GM10266 (cell line): ENCODE measurements at regions not wholly inside any gene's neighbourhood (a gene's known extent, or its start where the extent isn't known, plus 50 kb on each side); places are given as distances from the start of the nearest gene placed in this dataset.
"Not testable (repeated sequence)": the region's sequence is repeated elsewhere in the genome, so short reads cannot be mapped to it uniquely, and the experiment has no call there.

Experiments used
- DNase-seq: peaks from one replicate; pipeline ENCODE4 v3.0.0; 2012; ENCODE audit errors: extremely low spot score
- TF ChIP-seq, protein P1 (sequence below): IDR thresholded peaks from 2 replicates; pipeline ENCODE4 v1.5.1; 2012; ENCODE audit warnings: mild to moderate bottlenecking, low read depth; ENCODE audit not compliant: control insufficient read depth, insufficient read depth; ENCODE audit errors: missing control alignments

DNA sequence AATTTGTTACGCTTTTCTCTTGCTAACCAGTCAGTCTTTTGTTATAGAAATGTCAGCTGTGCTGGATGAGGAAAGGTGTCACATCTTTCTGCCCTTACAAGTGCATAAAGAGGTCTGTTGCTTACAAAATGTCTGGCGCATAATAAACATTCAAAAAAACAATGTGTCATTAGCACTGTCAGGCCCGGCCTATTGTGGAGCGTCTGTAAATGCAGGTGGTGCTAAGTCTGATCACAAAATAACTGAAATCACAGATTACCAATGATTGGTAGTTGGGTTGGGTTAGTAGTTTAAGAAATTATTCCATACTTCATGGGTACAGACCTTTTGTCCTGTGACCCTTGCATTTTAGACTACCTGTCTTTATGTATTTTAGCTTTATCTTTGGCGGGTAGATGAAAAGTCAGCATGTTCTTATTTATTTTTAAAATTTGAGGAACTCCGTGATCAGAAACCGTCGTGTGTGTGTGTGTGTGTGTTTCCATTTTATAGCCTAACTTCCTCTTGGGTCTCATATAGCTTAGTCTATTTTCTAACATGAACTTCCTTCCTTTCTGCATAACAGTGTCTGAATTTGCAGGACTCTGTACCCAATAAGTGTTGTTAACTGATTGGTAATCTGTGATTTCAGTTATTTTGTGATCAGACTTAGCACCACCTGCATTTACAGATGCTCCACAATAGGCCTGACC lies 88.1 kb upstream of the IFNGR1 start:
- TF ChIP-seq, protein P1, sequence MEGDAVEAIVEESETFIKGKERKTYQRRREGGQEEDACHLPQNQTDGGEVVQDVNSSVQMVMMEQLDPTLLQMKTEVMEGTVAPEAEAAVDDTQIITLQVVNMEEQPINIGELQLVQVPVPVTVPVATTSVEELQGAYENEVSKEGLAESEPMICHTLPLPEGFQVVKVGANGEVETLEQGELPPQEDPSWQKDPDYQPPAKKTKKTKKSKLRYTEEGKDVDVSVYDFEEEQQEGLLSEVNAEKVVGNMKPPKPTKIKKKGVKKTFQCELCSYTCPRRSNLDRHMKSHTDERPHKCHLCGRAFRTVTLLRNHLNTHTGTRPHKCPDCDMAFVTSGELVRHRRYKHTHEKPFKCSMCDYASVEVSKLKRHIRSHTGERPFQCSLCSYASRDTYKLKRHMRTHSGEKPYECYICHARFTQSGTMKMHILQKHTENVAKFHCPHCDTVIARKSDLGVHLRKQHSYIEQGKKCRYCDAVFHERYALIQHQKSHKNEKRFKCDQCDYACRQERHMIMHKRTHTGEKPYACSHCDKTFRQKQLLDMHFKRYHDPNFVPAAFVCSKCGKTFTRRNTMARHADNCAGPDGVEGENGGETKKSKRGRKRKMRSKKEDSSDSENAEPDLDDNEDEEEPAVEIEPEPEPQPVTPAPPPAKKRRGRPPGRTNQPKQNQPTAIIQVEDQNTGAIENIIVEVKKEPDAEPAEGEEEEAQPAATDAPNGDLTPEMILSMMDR = no peak
- DNase-seq = no peak

DNA sequence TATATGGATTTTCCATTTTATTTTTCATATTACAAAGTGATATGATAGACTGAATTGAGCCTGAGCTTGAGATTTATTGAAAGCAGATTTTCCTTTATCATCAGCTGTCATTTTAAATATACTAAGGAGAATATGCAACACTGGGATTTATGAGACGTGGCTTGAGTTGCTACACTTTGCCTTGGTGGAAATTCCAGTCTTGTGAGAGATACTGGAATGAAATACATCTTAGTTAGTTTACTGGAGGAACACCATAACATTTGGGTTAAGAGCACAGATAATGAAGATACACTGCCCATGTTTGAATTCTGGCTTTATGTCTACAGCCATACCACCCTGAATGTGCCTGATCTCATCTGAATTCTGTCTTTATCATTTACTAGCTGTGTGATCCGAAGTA lies 86.5 kb upstream of the IFNGR1 start:
- TF ChIP-seq, protein P1 = no peak

DNA sequence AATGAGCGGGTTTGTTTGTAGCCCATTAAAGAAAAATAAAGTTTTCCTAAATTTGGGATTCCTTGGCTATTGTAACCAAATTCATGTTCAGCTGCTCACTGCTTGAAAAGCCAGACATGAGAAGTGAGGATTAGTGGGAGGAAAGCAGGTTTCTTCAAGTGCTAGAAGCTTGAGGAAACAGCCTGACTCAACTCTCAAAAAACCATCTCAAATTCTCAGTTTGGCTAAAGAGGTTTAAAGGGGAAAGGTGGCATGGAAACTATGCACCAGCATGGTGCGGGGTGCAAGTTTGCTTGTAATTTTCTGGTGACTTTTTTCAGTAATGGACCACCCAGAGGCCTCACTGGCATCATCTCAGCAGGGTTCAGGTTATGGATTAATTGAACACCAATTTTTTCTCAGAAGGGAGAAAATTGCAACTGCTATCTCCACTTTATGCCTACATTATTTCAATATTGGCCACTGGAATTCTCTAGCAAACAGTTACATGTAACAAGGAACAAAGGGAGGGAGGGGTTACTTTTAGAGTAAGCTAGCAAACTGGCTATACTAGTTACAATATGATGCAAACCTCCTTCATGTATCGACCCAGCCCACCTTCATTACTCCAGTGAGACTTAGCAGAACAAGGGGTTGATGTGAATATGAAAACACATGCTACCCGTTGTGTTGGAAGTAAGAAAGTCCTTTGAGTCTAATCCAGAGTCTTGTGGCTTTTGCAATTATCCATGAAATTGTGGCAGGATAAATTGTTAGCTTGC lies 85.0 kb upstream of the IFNGR1 start:
- DNase-seq = no peak
- TF ChIP-seq, protein P1 = no peak

More for the DNA sequence above, 86.5 kb upstream of the IFNGR1 start:
- DNase-seq = no peak

DNA sequence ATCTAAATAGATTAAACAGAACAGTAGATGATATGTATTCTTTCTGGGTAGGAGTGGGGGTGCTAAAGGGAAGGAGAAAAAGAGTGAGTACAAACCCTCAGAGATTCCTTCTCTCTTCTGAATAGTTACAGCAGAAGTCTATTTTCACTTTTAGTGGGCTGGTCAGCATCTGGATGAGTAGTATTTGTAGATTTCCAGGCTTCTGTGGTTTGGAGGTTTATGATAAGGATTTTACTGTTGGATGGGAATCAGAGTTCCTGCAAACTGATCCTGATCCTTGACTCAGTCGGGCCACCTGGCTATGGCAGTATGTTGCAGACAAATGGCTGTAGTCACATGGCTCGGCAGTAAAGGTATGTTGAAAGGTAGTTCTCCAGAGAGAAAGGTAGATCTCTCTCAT lies 84.3 kb upstream of the IFNGR1 start:
- TF ChIP-seq, protein P1 = no peak
- no peak for DNase-seq

DNA sequence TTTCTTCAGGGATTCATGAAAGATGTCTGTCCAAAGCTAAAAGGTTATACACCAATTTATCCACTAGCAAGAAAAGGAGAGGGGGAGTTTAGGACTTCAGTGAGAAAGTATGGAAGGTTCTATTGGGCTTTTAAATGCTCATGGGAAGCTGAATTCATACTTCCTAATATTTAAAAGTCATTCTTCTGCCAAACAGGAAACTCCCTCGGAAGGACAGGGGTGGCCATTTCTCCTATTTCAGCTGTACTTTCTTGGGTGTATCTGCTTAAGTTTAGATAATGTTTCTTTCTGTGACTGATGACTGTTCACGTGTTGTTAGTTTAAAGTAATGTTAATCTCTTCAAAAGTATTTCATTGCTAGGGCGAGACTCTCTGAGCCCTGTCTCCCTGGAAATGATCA lies 80.5 kb upstream of the IFNGR1 start:
- TF ChIP-seq, protein P1 = no peak
- DNase-seq = no peak

DNA sequence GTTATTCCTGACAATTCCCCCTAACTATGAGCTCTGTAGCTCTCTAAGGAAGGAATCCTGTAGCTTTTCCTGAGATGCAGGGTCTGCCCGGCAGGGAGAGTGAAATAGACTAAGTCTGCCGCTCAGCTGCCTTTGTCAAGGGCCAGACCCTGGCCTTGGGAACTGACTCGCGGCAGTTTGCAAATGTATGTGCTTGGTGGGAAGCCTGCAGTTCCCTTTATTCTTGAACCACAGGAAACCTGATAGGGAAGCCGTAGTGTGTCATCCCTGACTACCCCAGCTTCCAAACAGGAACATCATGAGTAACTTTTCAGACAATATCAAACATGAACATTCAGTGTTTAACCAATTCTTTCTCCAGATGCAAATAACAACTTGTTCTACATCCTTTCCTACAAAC lies 78.7 kb upstream of the IFNGR1 start:
- TF ChIP-seq, protein P1 = no peak
- DNase-seq = no peak

DNA sequence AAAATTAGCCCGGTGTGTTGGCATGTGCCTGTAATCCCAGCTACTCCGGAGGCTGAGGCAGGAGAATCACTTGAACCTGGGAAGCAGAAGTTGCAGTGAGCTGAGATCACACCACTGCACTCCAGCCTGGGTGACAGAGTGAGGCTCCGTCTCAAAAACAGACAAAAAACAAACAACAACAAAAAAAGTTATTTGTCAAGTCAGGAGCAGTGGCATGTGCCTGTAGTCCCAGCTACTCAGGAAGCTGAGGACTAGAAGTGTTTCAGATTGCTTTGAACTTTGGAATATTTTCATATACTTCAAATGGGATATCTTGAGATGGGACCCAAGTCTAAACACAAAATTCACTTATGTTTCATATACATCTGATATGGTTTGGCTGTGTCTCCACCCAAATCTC lies 73.1 kb upstream of the IFNGR1 start:
- DNase-seq = not testable (repeated sequence)
